Head of caudate nucleus (tissue), 42 donors: ENCODE measurements at regions not wholly inside any gene's neighbourhood (a gene's known extent, or its start where the extent isn't known, plus 50 kb on each side); places are given as distances from the start of the nearest gene placed in this dataset.

ENCODE experiments used
- DNase-seq, 42 donors: peaks; one replicate each; pipeline versions ENCODE4 v3.0.0 to v3.0.0-alpha.2; 2020 to 2021; ENCODE audit warnings: mixed read lengths in 7 of 42
- intact Hi-C: fragments of 100-400 bp; cut with DNase I; formaldehyde crosslinking; loops from one replicate; pipeline ENCODE4 v1.15.0; 2022

DNA sequence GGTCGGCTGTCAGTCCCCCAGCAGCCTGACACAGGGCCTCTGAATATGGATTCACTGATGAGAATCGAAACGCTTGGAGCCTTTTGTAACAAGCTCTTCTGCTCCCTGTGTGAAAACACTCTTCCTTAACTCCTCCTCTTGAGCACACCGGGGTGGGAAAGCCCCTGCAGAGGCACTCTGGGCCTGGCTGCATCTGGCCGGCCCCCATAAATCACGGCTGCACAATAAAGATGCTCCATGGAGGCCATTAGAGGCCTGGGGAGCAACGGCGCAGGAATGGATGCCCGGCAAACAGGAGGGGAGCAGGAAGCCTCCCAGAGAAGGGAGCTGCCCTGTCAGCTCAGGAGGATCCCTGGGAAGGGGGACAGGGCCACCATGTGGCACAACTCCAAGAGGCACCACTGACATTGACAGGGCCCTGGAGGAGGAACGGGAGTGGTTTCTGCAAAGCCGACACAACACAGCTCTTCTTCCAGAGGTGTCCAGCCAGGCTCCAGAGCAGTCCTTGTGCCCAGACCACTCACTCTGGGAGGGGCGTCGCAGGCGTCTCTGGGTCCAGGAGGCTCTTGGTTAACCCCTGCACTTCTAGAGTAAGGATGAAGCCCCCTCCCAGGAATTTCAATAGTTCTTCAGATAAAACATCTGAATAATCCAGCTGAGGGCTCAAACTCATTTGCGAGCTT is 509.3 kb upstream of the PPP2R3A start:
- intact Hi-C loops = no loop called here
- DNase-seq = no peak

DNA sequence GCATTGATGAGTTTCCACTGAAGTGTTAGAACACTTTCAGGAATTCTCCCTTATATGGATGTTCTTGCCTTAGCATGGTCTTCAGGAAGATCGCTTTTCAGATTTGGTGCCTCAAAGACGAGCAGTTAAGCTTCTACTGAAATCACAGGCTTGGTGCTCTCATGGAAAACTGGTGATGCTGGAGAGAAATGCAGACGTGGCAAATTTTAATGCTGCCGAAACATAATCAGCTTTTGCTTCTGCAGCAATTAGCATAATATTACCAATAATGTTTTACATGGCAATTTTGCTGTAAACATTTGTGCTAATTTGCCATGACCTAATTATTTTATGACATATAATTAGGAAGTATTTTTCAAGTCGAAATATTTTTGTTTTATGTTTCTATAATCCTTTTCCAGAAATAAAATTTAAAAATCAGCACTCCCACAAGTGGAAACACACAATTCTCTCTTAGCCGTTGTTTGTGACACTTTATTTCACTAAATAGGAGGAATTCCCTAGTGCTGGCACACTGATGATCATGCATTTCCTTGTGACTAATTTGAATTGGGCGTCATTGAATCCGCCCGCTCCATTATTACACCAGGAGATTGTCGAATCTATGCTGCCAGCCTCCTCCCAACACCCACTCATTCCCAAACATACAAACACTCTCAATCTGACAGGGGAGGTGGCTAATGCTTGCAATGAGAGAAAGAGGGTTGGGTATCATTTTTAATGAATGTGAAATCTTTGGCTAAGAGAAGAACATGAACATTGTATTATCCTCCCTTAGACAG is 506.8 kb upstream of the PPP2R3A start:
- intact Hi-C loops = no loop called here

DNA sequence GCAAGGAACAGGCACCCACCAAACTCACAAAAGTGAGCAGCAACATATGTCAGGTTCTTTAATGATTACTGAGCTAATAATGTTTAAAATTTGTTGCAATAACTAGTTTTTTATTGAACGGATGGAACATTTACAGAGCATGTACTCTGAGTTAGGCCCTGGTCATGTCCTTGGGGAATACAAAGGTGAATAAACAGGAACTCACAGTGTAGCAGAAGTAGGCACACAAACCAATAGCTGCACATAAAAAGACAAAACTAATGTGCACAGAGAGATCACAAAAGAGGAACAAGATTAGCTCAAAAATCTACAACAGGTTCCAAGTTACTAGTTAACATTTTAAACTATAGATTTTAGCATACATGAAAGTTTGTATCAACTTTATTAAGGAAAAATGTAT is 505.3 kb upstream of the PPP2R3A start:
- DNase-seq = no peak
- intact Hi-C loops = no loop called here

More for the DNA sequence above, 506.8 kb upstream of the PPP2R3A start:
- DNase-seq = no peak

DNA sequence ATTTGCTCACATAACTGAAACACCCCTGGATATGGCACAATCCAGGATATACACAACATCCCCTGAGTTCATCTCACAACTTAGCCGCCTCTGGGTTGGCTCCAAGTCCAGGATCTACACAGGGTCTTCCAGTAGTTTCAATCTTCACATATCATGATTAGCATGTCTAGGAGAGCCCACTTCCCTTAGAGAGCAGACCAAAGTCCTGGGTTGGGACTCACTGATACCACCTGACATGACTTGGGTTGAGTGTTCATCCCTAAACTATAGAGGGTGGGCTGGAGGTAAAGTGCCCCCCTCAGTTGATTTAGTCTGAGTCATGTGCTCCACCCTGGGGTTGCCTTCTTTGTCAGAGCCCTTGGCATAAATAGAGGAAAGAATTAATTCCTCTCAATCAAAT is 493.6 kb upstream of the PPP2R3A start:
- no peak for DNase-seq
- intact Hi-C loops = no loop called here

DNA sequence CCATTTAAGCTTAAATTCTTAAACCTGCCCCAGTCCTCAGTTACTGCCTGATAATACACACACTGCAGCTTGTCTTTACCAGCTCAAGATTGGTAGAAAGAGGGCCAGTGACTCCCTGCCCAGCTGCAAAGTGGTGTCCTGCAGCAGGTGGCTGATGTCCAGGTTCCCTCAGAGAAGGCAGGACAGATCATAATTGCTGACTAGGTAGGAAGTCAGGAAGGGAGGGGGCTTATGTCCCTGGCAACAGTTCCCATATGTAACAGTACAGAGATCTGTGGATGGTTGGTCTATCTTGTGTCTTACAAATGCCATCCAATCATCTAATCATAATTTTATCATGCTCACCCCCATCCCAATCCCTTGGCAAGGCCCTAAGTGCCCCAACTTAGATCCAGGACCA is 492.1 kb upstream of the PPP2R3A start:
- intact Hi-C loops = no loop called here

DNA sequence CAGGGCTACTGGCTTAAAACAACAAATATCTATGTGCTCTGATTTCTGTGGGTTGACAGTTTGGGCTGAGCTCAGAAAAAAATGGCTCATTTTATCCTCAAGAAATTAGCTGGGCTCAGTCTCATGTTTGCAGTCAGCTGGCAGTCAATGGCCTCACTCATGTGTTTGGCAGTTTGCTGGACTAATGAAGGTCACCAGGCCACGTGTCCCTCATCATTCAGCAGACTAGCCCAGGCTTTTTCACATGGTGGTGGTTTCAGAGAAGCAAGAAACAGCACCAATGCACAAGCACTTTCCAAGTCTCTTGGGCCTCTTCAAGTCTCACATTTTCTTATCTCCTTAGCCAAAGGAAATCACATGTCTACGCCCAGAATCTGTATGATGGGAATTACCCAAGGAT is 478.3 kb upstream of the PPP2R3A start:
- intact Hi-C loops = no loop called here
- DNase-seq = peak in 21 of 42 donors; percentile 3 to 48 (median 21)

More for the DNA sequence above, 492.1 kb upstream of the PPP2R3A start:
- DNase-seq = no peak

DNA sequence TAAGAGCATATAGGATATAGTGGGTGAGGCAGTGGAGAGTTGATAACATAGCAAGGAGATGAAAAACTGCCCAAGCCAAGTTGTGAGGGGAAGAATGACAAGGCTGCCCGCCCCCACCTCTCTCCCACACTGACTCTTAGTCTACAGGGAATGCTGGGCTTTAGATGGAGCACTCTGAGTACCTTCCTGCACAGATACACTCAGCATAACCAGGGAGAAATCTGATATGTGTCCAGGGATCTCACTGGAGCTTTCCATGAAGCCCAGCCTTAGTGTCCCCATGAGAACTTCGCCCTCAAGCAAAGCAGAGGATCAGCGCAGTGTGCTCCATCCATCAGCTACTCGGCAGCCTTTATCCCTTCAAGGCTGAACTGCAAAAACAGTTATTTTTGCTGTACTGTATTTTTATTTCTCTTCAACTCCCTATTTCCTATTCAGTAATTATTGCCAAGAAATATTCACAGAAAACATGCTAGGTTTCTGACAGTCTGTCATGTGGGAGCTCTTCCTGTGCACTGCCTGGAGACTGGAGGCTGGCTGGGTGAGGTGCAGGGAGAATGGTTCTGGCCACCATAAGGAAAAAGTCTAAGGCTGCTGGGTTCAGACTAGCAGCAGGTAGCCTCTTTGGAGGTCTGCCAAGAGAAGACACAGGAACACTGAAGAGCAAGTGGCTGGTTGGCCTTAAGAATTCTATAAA is 475.2 kb upstream of the PPP2R3A start:
- DNase-seq = no peak
- intact Hi-C loops = no loop called here

DNA sequence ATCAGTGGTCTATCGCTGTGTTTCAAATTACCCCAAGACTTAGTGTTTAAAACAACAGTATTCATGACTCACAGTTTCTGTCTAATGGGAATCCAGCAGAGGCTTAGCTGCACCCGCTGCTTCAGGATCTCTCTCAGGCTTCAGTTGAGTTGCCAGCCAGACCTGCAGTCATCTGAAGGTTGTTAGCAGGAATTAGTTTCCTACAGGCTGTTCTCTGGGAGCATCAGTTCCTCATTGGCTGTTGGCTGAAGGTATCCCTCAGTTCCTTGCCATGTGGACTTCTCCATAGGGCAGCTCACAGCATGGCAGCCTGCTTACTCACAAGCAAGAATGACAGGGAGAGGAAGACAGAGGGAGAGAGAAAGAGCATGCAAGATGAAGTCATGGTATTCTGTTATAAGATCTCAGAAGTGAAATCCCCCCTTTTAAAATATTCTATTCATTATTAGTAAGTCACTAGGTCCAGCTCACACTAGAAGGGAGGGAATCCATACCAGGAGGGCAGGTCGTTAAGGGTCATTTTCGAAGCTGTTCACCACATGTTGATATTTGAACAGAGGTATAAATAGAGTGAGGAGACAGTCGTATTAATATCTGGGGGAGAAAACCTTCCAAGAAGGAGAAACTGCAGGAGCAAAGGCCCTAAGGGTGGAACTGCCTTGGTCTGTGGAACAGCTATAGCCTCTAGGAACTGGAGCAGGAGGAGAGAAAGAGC is 473.9 kb upstream of the PPP2R3A start:
- intact Hi-C loops = no loop called here
- DNase-seq = no peak

DNA sequence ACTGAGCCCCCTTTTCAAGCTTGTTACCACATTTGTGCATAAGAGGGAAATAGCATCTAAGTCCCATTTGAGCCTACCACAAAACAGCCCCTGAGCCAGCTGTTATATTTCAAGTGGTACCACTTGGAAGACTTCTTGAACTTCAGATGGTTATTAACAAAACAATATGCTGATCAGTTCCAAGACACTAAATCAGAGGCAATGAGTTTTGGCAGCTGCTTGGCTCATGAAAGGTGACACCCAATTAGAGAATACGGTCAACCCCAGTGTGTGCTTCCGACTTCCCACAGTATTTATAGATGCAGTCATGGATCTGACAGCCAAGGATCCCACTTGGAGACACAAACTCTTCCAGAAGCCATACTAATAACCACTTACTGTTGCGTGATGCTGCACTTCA is 469.6 kb upstream of the PPP2R3A start:
- intact Hi-C loops = no loop called here
- no peak for DNase-seq

DNA sequence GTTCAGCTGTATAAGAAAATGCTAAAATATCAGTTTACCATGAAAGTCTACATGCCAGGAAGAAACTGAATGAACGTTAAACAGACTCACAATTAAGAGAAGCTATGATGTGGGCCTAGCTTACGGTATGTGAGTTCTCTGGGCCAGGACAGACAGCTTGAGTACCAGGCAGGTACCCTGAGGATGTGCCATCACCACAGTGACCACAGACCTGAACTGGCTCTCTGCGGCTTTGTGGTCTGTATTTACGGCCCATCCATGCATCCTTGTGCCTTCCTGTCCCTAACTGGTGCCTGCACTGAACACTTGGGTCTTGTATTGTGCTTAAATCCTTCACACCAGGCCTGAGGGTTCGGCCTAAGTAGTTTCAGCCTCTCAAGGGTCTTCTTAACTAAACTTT is 467.5 kb upstream of the PPP2R3A start:
- no peak for DNase-seq
- intact Hi-C loops = no loop called here

DNA sequence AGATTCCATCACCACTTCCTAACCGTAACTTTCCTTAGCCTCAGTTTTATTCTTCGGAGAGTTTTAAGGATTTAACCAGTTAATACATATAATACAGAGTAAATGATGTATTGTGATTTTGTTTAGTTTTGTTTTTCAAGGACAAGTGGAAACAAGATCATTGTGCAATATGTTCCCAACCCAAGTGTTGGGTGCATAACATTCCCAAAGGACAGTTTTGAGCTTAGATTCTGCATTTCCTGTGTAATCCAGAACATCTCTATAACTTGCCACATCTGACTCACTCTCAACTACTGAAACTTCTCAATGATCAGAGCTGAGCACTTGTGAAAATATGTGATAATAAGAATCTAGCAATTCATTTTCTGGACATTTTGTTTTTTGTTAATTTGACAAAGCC is 466.1 kb upstream of the PPP2R3A start:
- intact Hi-C loops = no loop called here
- no peak for DNase-seq

DNA sequence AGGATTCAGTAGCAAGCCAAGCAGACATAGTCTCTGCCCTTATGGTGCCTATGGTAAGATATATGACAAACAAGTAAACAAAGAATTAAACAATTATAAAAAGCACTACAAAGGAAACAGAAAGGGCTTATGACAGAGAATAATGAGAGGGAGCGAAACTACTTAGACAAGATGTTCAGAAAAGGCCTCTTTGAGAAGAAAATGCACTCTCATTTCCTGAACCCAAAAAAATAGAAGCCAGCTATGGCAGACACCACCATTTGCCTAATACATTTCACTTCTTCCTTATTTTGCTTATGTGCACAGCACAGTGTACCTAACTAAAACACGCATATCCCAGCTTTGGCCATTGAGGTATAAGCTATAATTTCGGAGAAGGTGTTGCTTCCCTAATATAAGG is 465.5 kb upstream of the PPP2R3A start:
- intact Hi-C loops = loop anchor here (10.0 kb wide), 1 partner anchor 705 kb away; the partner anchor contains the start of gene EPHB1
- no peak for DNase-seq

DNA sequence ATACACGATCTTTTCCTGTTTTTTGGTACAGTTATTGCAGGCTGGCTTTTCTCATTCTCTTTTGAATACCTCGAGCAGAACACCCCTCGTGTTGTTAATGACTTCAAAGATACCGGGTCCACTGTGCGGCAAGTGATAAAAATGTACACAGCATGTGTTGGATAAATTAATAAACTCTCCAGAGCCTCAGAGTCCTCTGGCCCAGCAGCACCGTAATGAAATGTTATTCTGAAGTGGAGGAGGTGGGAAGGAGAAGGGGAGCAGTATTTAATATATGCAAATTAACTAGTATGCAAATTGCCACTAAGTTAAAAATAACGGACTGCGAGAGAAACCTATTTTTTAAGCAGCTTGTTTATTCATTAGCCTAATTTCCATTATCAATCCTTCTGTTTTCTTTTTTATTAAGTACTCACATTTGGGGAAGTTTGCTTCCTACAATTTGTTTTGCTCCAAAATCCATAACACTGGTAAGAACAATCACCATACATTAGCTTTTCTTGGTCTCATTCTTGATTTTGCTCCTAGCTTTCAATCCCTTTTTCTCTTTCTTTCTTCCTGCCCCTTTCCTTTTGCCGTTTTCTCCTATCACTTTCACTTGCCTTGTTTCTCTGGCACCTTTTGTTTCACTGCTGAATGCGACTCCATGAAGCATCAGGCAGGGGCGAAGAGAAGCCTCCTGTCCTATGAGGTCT is 462.3 kb upstream of the PPP2R3A start:
- intact Hi-C loops = loop anchor here (10.0 kb wide), 1 partner anchor 708 kb away; the partner anchor contains the start of gene EPHB1
- DNase-seq = no peak

DNA sequence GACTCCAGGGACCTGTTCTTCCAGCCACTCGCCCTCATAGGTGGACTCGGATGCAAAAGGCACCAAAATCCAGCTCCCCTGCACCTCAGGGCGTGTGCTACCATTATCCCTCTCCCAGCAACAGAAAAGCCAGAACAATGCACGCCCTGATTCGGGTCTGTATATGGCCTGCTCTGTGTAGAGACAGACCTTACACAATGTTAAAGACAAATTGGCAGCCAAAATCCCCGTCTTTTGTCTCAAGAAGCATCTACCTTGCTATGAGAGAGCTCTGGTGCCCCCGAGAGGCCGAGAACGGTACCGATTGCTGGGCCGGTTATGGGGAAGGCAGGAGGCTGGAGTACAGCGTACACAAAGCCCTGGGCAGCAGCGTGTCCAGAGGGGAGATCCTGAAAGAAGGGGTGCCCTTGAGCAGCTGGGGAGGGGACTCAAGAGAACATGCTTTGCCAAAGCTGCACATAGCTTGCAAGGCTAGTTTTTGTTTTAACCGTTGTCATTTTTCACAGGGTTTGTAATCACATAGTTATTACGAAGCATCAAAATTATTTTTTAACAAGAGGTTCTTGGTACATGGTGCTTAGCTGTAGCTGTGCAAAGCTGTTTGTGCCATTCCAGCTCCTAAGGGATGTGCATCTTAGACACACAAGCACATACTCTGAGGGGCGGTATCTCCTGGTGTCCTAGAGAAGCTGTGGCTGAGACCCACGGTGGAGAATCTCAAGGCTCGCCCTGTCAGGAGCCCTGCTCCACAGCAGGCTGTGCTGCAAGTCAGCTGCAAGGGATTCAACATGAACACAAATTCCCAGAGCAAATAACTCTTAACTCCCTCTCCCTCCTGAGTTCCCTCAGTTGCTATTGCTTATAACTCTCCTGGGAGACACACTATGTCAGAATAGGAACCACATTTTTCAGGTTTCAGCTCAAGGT is 461.5 kb upstream of the PPP2R3A start:
- peak; percentile 60 to 89 (median 82) for DNase-seq
- intact Hi-C loops = loop anchor here (10.0 kb wide), 1 partner anchor 709 kb away; the partner anchor contains the start of gene EPHB1

DNA sequence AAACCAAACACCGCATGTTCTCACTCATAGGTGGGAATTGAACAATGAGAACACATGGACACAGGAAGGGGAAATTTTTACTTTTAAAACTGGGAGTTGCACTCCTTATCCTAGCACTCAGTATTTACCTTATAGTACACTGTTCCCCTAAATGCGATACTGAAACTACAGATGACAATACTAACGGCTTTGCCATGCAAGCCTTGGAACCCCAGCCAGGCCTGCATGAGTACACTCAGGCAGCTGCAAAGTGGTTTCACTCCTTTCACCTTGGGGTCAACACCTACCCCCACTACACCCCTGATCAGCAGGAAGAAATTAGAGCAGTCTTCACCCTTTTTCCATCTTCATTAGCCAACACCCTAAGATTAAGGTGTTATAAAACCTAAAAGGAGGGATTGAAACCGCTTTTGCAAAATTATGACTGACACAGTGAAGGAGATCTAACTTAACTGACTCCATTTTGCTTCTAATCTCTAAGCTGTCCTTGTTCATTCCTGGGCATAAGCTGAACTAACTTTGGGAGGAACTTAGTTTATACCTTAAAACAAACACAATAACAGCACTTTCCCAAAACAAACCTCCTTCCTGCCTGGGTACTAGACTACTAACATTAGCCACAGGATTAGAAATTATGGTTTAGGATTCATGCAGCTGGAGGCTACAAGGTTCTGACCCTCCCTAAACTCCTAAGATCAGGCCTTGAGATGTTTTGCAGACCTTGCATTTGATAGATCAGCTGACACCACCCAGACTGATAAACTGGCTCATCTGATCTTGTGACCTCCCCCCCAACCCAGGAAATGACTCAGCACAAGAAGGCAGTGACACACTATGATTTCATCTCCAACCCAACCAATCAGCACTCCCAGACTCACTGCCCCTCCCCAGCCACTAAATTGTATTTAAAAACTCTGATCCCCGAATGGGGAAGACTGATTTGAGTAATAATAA is 452.1 kb upstream of the PPP2R3A start:
- DNase-seq = no peak
- intact Hi-C loops = no loop called here

DNA sequence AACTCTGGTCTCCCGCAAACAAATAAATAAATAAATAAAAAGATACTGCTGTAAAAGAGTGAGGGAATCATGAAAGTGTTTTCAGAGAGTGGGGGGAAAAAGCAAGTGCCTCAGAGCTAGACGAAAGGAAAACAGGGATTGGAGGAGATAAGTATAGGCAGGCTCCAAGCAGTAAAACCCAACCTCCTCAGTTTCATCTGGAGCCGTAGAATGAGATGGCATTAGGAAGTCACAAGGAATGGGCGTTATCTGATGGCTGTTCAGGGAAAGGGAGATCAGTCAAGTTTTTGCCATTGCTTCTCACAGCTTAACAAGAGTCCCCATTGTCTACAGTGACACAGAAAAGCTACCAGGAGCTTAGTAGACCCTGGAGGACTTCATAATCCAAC is 451.5 kb upstream of the PPP2R3A start:
- DNase-seq = no peak
- intact Hi-C loops = no loop called here

DNA sequence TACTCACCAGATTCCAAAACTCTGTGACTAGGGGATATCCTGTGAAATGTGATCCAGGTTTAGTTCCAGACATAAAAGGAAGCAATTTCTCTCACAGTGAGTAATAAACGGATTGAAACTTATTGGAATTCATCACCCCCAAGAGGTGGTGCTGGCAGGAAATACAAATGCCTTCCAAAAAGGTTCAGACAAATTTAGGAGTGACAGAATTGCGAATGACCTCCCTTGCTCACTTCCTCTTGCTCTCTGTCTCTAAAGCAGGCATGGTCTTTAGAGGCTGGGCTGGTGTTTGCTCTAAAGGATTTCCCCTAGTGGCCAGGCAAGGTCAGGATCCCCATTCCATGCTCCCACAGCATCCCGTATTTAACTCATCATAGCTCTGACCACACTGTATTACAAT is 449.4 kb upstream of the PPP2R3A start:
- no peak for DNase-seq
- intact Hi-C loops = no loop called here
